Head of caudate nucleus (tissue), 42 donors: ENCODE measurements at regions not wholly inside any gene's neighbourhood (a gene's known extent, or its start where the extent isn't known, plus 50 kb on each side); places are given as distances from the start of the nearest gene placed in this dataset.

Experiments
- DNase-seq, 42 donors: peaks; one replicate each; pipeline versions ENCODE4 v3.0.0 to v3.0.0-alpha.2; 2020 to 2021; ENCODE audit warnings: mixed read lengths in 7 of 42
- intact Hi-C: fragments of 100-400 bp; cut with DNase I; formaldehyde crosslinking; loops from one replicate; pipeline ENCODE4 v1.15.0; 2022

GRCh38 chr10:3480990-3481315 is 304.1 kb downstream of the KLF6 start:
- peak in 1 of 42 donors; percentile 17 for DNase-seq
- intact Hi-C loops, result no loop called here

GRCh38 chr10:3480281-3480989 is 304.6 kb downstream of the KLF6 start:
- intact Hi-C loops, result no loop called here
- DNase-seq, result peak in 1 of 42 donors; percentile 30

DNA sequence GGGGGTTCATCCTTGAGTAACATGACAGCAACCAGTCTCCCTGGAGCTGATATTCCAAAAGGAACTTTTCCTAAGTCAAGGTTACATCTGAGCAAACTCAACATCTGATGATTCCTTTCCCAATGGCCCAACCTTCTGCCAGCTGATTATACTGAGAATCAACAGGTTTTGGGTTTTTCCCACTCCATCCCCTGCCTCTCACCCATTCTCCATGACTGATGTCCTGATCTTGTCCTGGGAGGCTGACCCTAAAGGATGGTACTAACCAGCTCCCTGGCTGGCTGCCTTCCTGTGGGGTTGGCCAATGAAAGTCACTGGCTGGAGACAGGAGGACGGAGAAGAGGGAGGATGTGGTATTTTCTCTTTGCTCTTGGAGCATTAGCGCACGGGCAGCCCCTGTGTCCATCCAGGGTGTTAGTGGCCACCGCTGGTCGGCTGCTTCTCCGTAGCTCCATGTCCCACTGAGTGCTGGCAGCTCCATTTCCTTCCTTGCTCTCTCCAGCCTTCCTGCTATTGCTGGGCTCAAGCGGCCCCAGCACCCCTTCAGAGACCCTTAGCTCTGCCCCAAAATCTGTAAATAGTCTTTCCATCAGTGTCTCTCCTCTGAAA is 306.2 kb upstream of the PITRM1 start:
- peak in 1 of 42 donors; percentile 38 for DNase-seq
- intact Hi-C loops, result loop anchor here (10.0 kb wide), 1 partner anchor 306 kb away; the partner anchor contains the start of gene KLF6

GRCh38 chr10:3478153-3478552 is 305.6 kb upstream of the PITRM1 start:
- peak in 1 of 42 donors; percentile 25 for DNase-seq
- intact Hi-C loops, result loop anchor here (10.0 kb wide), 1 partner anchor 307 kb away; the partner anchor contains the start of gene KLF6

DNA sequence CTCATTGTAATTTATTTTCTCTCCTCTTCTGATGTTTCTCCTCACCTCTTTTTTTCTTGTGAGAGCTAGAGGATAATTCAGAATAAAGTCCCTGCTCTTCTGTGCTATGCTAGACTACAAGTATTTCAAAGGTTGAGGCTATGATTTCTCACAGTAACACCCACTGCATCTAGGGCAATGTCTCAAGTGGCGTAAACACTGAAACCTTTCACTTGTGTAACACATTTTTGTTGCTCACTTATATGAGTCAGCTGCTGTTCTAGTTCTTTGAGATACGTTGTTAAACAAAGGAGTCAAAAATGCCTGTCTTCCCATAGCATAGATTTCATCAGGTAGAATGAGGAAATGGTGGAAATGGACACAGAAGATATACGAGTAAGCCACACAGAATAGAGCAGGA is 305.1 kb upstream of the PITRM1 start:
- peak in 1 of 42 donors; percentile 13 for DNase-seq
- intact Hi-C loops, result loop anchor here (10.0 kb wide), 1 partner anchor 307 kb away; the partner anchor contains the start of gene KLF6

DNA sequence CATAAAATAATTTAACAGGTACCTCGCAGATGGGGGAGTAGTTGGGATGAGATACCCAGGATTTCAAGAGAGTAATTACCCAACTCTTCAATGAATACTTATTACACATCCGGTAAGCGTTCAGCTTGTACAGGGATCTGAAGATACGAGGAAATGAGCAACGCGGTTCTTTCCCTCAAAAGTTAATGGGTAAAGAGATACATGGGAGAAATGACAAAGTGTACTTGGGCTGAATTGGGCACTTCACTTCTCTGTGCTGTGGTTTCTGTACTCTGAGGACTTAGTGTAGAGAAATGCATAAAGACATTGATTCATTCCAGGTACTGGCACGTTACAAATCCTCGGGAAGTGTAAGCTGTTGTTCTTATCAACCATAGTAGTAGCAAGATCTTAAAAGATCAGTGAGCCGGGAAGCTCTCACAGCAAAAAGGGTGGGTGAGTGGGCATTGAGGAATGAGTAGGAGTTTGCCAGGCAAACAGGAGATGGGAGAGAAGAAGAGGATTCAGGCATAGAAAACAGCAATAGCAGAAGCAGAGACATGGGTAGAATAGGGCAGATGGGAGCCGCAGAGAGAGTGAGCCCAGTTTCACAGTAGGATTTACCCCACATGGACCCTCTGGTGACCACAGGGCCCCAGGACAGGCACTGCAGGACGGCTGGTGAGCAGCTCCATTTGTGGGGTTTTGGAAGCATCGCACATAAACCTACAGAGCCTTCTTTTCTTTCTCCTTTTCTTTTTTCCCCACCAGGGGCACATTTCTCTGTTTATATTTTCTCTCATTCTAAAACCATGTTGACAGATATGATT is 304.3 kb upstream of the PITRM1 start:
- intact Hi-C loops, result loop anchor here (10.0 kb wide), 1 partner anchor 308 kb away; the partner anchor contains the start of gene KLF6
- peak in 1 of 42 donors; percentile 31 for DNase-seq

DNA sequence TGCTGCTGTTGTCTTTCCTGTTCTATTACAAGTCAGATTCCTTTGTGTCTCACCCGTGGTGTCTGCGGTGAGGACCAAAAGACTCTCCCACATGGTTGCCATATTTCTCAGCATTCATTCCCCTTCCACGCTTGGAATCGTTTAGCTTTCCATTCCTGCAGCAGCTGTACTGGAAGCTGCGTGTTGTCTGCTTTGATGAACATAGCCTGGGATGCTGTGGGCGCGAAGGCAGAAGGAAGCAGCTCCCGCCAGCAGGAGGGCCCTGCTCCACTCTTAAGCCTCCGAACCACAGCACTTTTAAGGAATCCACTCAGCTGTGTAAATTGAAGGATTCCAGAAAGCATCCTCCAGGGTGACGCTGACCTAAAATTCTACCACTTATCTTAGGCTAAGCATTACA is 303.6 kb upstream of the PITRM1 start:
- intact Hi-C loops, result loop anchor here (10.0 kb wide), 1 partner anchor 309 kb away; the partner anchor contains the start of gene KLF6
- peak in 1 of 42 donors; percentile 25 for DNase-seq

GRCh38 chr10:3475367-3475766 is 302.8 kb upstream of the PITRM1 start:
- intact Hi-C loops, result loop anchor here (10.0 kb wide), 1 partner anchor 309 kb away; the partner anchor contains the start of gene KLF6
- peak in 2 of 42 donors; percentile 19 to 42 for DNase-seq

DNA sequence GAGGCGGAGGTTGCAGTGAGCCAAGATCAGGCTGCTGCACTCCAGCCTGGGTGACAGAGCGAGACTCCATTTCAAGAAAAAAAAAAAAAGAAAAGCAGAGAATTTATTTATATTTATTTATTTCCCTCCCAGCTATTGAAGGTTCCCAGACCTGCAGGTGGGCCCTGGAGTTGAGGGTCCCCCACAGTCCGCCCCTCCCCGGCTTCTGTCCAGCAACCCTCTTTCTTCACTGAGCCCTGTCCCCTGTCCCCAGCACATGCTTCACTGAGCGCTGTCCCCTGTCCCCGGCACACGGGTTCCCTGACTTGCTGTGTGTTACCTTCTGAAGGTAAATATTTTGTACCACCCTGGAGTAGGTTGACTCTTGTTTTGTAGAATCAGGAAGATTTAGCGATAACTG is 301.7 kb upstream of the PITRM1 start:
- intact Hi-C loops, result loop anchor here (10.0 kb wide), 1 partner anchor 311 kb away; the partner anchor contains the start of gene KLF6
- peak in 1 of 42 donors; percentile 35 for DNase-seq

- DNase-seq, result peak in 1 of 42 donors; percentile 48
These were observed 300.7 kb upstream of the PITRM1 start for GRCh38 chr10:3473271-3473670.

GRCh38 chr10:3472287-3473051 is 299.9 kb upstream of the PITRM1 start:
- intact Hi-C loops, result loop anchor here (10.0 kb wide), 1 partner anchor 312 kb away; the partner anchor contains the start of gene KLF6
- DNase-seq, result peak in 40 of 42 donors; percentile 38 to 89 (median 72)

More at GRCh38 chr10:3473271-3473670, 300.7 kb upstream of the PITRM1 start:
- intact Hi-C loops, result loop anchor here (10.0 kb wide), 1 partner anchor 312 kb away; the partner anchor contains the start of gene KLF6

GRCh38 chr10:3471927-3472286 is 299.3 kb upstream of the PITRM1 start:
- intact Hi-C loops, result loop anchor here (10.0 kb wide), 1 partner anchor 313 kb away; the partner anchor contains the start of gene KLF6
- peak in 1 of 42 donors; percentile 59 for DNase-seq

GRCh38 chr10:3471472-3471871 is 298.9 kb upstream of the PITRM1 start:
- intact Hi-C loops, result loop anchor here (10.0 kb wide), 1 partner anchor 313 kb away; the partner anchor contains the start of gene KLF6
- peak in 5 of 42 donors; percentile 8 to 60 (median 31) for DNase-seq

DNA sequence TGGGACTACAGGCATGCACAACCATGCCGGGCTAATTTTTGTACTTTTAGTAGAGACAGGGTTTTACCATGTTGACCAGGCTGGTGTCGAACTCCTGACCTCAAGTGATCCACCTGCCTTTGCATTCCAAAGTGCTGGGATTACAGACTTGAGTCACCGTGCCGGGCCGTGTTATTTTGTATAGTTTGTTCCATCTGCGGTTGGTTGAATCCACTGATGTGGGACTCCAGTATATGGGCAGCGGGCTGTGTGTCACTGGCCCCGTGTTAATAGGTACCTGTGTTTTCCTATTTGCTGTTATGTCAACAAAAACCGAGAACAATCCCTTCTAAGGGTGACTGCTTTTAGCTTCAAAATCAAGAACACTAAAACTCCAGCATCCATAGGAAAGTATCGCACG is 297.6 kb upstream of the PITRM1 start:
- peak in 1 of 42 donors; percentile 39 for DNase-seq
- intact Hi-C loops, result loop anchor here (10.0 kb wide), 1 partner anchor 315 kb away; the partner anchor contains the start of gene KLF6

- intact Hi-C loops, result loop anchor here (10.0 kb wide), 1 partner anchor 315 kb away; the partner anchor contains the start of gene KLF6
- DNase-seq, result no peak
These were observed 297.0 kb upstream of the PITRM1 start for GRCh38 chr10:3469639-3470020.

- intact Hi-C loops, result no loop called here
- peak in 20 of 42 donors; percentile 20 to 83 (median 52) for DNase-seq
These were observed 296.5 kb upstream of the PITRM1 start for GRCh38 chr10:3468919-3469638.
